CD4-positive, alpha-beta T cell (primary cell): ENCODE measurements at regions not wholly inside any gene's neighbourhood (a gene's known extent, or its start where the extent isn't known, plus 50 kb on each side); places are given as distances from the start of the nearest gene placed in this dataset.

Experiments
- ATAC-seq: fragments of 200-7000 bp; cut with Tn5 transposase; one replicate; pipeline ENCODE4 v1.10.0; 2022; ENCODE audit warnings: mild to moderate bottlenecking; ENCODE audit not compliant: poor library complexity
- CTCF ChIA-PET: fragments of 350-600 bp; sonication (Branson Sonifier 250); formaldehyde crosslinking; loops from one replicate; lab custom pipeline; 2021; ENCODE audit warnings: antibody characterized with exemption, inconsistent platforms; lab: Charles Lee
- POLR2A ChIA-PET: fragments of 350-600 bp; sonication (Branson Sonifier 250); formaldehyde crosslinking; loops from one replicate; lab custom pipeline; 2021; ENCODE audit warnings: antibody characterized with exemption, inconsistent platforms; lab: Charles Lee
- DNase-seq, 14 experiments: peaks; one replicate each; pipeline ENCODE4 v3.0.0-alpha.2; 2013 to 2020; ENCODE audit warnings: mixed read lengths in 2 of 14
- H3K27ac ChIP-seq, 2 donors: one replicate each; pipeline versions ENCODE4 v1.5.1 to v1.7.0; 2013; ENCODE audit warnings: low read length in 2 of 2, low read depth in 1 of 2, mild to moderate bottlenecking in 1 of 2
- H3K27me3 ChIP-seq, 2 experiments: 1 replicate in 1 of 2; 2 replicates in 1 of 2; pipeline versions ENCODE4 v1.6.1 to v1.7.0; 2013; ENCODE audit warnings: low read length in 2 of 2, control low read depth in 1 of 2, mild to moderate bottlenecking in 1 of 2, moderate library complexity in 1 of 2; ENCODE audit not compliant: insufficient read depth in 2 of 2, control insufficient read depth in 1 of 2
- H3K36me3 ChIP-seq: one replicate; pipeline ENCODE4 v1.6.1; 2013; ENCODE audit warnings: low read length, control low read depth; ENCODE audit not compliant: insufficient read depth
- H3K4me1 ChIP-seq: one replicate; pipeline ENCODE4 v1.6.1; 2013; ENCODE audit warnings: low read length, control low read depth; ENCODE audit not compliant: insufficient read depth
- H3K4me3 ChIP-seq: one replicate; pipeline ENCODE4 v1.5.1; 2013; ENCODE audit warnings: mild to moderate bottlenecking, low read length, moderate library complexity
- H3K9me3 ChIP-seq, 2 experiments: 1 replicate in 1 of 2; 2 replicates in 1 of 2; pipeline versions ENCODE4 v1.6.1 to v1.7.0; 2013; ENCODE audit warnings: low read length in 2 of 2, mild to moderate bottlenecking in 2 of 2, control low read depth in 1 of 2, moderate library complexity in 1 of 2; ENCODE audit not compliant: control insufficient read depth in 1 of 2, insufficient read depth in 1 of 2
- H3K27ac Mint-ChIP-seq: one replicate; pipeline ENCODE4 v1.8.0; 2020; ENCODE audit warnings: mixed read lengths
- H3K27me3 Mint-ChIP-seq: one replicate; pipeline ENCODE4 v1.8.0; 2021; ENCODE audit warnings: mixed read lengths
- H3K36me3 Mint-ChIP-seq: one replicate; pipeline ENCODE4 v1.8.0; 2021; ENCODE audit warnings: low read depth, mixed read lengths
- H3K4me1 Mint-ChIP-seq: one replicate; pipeline ENCODE4 v1.8.0; 2021; ENCODE audit warnings: low read depth, mixed read lengths
- H3K4me3 Mint-ChIP-seq: one replicate; pipeline ENCODE4 v1.8.0; 2020; ENCODE audit warnings: mild to moderate bottlenecking, mixed read lengths
- H3K9me3 Mint-ChIP-seq: one replicate; pipeline ENCODE4 v1.8.0; 2020; ENCODE audit warnings: mixed read lengths
- CTCF ChIP-seq: fragments of 200-600 bp; IDR thresholded peaks from one replicate; pipeline ENCODE4 v1.8.0; 2022; ENCODE audit warnings: antibody characterized with exemption, mild to moderate bottlenecking
- intact Hi-C, 2 experiments: fragments of 100-400 bp; cut with DNase I in 1 of 2; cut with micrococcal nuclease in 1 of 2; formaldehyde crosslinking; loops; one replicate each; pipeline versions ENCODE4 v1.15.1 to v1.9.0; 2023 to 2025; cut with DNase I, micrococcal nuclease

- intact Hi-C loops, result loop anchor here in 1 of 2 experiments (2.0 kb wide), 1 partner anchor 167 kb away; no protein-coding TSS in a partner anchor
- Histone ChIP-seq H3K4me3 (no peak overlapping the region), H3K27me3 (no peaks in the 10 kb centered on the region), H3K27ac (no peak overlapping the region), H3K36me3 (no peaks in the 10 kb centered on the region), H3K4me1 (no peaks in the 10 kb centered on the region), H3K9me3 (no peaks in the 10 kb centered on the region)
- no peak for ATAC-seq
- CTCF ChIA-PET, result no interaction called here
- no peak overlapping the region for H3K27ac Mint-ChIP-seq
- no peak for TF ChIP-seq CTCF
- DNase-seq, result peak in 1 of 14 experiments; percentile 22
- no peaks in the 10 kb centered on the region for H3K4me1 Mint-ChIP-seq
- H3K36me3 Mint-ChIP-seq, result no peaks in the 10 kb centered on the region
- H3K27me3 Mint-ChIP-seq, result no peaks in the 10 kb centered on the region
- POLR2A ChIA-PET, result no interaction called here
- no peaks in the 10 kb centered on the region for H3K9me3 Mint-ChIP-seq
- no peak overlapping the region for H3K4me3 Mint-ChIP-seq
Observed at GRCh38 chr22:44401783-44402110, 89.0 kb upstream of the SHISAL1 start.

GRCh38 chr22:44400763-44401060 is 88.0 kb upstream of the SHISAL1 start:
- ChIA-PET POLR2A (no interaction called here), CTCF (no interaction called here)
- no peak overlapping the region for H3K4me3 ChIP-seq
- H3K27me3 ChIP-seq, result no peaks in the 10 kb centered on the region
- H3K9me3 ChIP-seq, result no peaks in the 10 kb centered on the region
- intact Hi-C loops, result loop anchor here in 1 of 2 experiments (2.0 kb wide), 1 partner anchor 168 kb away; no protein-coding TSS in a partner anchor
- Mint-ChIP-seq H3K4me1 (no peaks in the 10 kb centered on the region), H3K4me3 (no peak overlapping the region), H3K36me3 (no peaks in the 10 kb centered on the region), H3K27ac (no peak overlapping the region), H3K27me3 (no peaks in the 10 kb centered on the region), H3K9me3 (no peaks in the 10 kb centered on the region)
- DNase-seq, result no peak
- ATAC-seq, result no peak
- H3K36me3 ChIP-seq, result no peaks in the 10 kb centered on the region
- H3K27ac ChIP-seq, result no peak overlapping the region
- H3K4me1 ChIP-seq, result no peaks in the 10 kb centered on the region
- no peak for TF ChIP-seq CTCF

GRCh38 chr22:44399906-44400762 is 87.4 kb upstream of the SHISAL1 start:
- TF ChIP-seq CTCF, result no peak
- POLR2A ChIA-PET, result no interaction called here

More at GRCh38 chr22:44399906-44400762, 87.4 kb upstream of the SHISAL1 start:
- no peaks in the 10 kb centered on the region for H3K36me3 Mint-ChIP-seq
- no peaks in the 10 kb centered on the region for H3K9me3 Mint-ChIP-seq
- H3K27ac ChIP-seq, result no peak overlapping the region
- no peaks in the 10 kb centered on the region for H3K9me3 ChIP-seq
- no peak for ATAC-seq
- no peak overlapping the region for H3K4me3 Mint-ChIP-seq
- no peaks in the 10 kb centered on the region for H3K4me1 ChIP-seq
- no peaks in the 10 kb centered on the region for H3K36me3 ChIP-seq
- peak in 1 of 14 experiments; percentile 14 for DNase-seq
- intact Hi-C loops, result loop anchor here in 1 of 2 experiments (2.0 kb wide), 1 partner anchor 169 kb away; no protein-coding TSS in a partner anchor
- no peaks in the 10 kb centered on the region for H3K27me3 Mint-ChIP-seq
- no peaks in the 10 kb centered on the region for H3K27me3 ChIP-seq
- H3K4me3 ChIP-seq, result no peak overlapping the region
- no peak overlapping the region for H3K27ac Mint-ChIP-seq
- CTCF ChIA-PET, result no interaction called here
- H3K4me1 Mint-ChIP-seq, result no peaks in the 10 kb centered on the region
